ENCODE measurements at regions not wholly inside any gene's neighbourhood (a gene's known extent, or its start where the extent isn't known, plus 50 kb on each side); places are given as distances from the start of the nearest gene placed in this dataset.

DNA sequence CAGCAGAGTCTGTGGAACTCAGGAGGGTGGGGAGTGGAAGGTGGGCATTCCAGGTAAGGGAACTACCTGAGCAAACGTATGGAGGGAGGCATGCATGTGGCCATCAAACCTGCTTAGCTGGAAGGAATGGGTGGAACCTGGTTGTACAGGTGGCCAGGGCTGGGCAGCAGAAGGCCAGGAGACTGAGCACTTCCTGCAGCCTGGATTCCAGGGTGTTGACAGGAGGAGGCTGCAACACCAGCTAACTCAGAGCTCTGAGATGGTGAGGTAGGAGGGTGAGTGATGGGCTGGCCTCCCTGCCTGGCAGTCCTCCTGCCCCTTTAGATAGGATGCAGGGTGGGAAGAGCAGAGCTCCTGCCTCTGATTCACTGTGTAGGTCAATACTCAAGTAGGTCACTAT is 92.5 kb upstream of the CPEB4 start:
- H3K27ac Mint-ChIP-seq: no peak overlapping the region
- ChIA-PET CTCF (interaction anchor here (1.4 kb wide), 1 partner anchor 166 kb away, joined by 3 read pairs; no protein-coding TSS in a partner anchor), POLR2A (interaction anchor here (0.7 kb wide), 1 partner anchor 10 kb away, joined by 3 read pairs; no protein-coding TSS in a partner anchor)
- peaks cover 17% of the 10 kb centered on the region for H3K4me1 Mint-ChIP-seq
- H3K27me3 Mint-ChIP-seq (ENCODE audit: low read depth): no peaks in the 10 kb centered on the region
- DNase-seq (ENCODE audit: low spot score): no peak
- H3K9me3 Mint-ChIP-seq: no peaks in the 10 kb centered on the region
- H3K4me3 Mint-ChIP-seq: no peak overlapping the region
- ATAC-seq: no peak
- TF ChIP-seq ELF4 (CRISPR knock-in tag; IDR thresholded peaks at IDR 0.05; ENCODE audit: low read depth): no peak
- TF ChIP-seq, protein P1, sequence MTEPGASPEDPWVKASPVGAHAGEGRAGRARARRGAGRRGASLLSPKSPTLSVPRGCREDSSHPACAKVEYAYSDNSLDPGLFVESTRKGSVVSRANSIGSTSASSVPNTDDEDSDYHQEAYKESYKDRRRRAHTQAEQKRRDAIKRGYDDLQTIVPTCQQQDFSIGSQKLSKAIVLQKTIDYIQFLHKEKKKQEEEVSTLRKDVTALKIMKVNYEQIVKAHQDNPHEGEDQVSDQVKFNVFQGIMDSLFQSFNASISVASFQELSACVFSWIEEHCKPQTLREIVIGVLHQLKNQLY (CRISPR knock-in tag; IDR thresholded peaks at IDR 0.05): no peak
- TF ChIP-seq NR1H2 (CRISPR knock-in tag; IDR thresholded peaks at IDR 0.05): no peak
- TF ChIP-seq ZNF671 (CRISPR knock-in tag; IDR thresholded peaks at IDR 0.05): no peak
- TF ChIP-seq, protein P2, sequence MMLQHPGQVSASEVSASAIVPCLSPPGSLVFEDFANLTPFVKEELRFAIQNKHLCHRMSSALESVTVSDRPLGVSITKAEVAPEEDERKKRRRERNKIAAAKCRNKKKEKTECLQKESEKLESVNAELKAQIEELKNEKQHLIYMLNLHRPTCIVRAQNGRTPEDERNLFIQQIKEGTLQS (CRISPR knock-in tag; conservative IDR thresholded peaks at IDR 0.05): no peak
- TF ChIP-seq ZNF121 (CRISPR knock-in tag; IDR thresholded peaks at IDR 0.05): no peak
- TF ChIP-seq, protein P3, sequence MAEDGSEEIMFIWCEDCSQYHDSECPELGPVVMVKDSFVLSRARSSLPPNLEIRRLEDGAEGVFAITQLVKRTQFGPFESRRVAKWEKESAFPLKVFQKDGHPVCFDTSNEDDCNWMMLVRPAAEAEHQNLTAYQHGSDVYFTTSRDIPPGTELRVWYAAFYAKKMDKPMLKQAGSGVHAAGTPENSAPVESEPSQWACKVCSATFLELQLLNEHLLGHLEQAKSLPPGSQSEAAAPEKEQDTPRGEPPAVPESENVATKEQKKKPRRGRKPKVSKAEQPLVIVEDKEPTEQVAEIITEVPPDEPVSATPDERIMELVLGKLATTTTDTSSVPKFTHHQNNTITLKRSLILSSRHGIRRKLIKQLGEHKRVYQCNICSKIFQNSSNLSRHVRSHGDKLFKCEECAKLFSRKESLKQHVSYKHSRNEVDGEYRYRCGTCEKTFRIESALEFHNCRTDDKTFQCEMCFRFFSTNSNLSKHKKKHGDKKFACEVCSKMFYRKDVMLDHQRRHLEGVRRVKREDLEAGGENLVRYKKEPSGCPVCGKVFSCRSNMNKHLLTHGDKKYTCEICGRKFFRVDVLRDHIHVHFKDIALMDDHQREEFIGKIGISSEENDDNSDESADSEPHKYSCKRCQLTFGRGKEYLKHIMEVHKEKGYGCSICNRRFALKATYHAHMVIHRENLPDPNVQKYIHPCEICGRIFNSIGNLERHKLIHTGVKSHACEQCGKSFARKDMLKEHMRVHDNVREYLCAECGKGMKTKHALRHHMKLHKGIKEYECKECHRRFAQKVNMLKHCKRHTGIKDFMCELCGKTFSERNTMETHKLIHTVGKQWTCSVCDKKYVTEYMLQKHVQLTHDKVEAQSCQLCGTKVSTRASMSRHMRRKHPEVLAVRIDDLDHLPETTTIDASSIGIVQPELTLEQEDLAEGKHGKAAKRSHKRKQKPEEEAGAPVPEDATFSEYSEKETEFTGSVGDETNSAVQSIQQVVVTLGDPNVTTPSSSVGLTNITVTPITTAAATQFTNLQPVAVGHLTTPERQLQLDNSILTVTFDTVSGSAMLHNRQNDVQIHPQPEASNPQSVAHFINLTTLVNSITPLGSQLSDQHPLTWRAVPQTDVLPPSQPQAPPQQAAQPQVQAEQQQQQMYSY (CRISPR knock-in tag; IDR thresholded peaks at IDR 0.05): no peak
- TF ChIP-seq ATF1 (CRISPR knock-in tag; IDR thresholded peaks at IDR 0.05): no peak
- H3K36me3 Mint-ChIP-seq: no peaks in the 10 kb centered on the region

DNA sequence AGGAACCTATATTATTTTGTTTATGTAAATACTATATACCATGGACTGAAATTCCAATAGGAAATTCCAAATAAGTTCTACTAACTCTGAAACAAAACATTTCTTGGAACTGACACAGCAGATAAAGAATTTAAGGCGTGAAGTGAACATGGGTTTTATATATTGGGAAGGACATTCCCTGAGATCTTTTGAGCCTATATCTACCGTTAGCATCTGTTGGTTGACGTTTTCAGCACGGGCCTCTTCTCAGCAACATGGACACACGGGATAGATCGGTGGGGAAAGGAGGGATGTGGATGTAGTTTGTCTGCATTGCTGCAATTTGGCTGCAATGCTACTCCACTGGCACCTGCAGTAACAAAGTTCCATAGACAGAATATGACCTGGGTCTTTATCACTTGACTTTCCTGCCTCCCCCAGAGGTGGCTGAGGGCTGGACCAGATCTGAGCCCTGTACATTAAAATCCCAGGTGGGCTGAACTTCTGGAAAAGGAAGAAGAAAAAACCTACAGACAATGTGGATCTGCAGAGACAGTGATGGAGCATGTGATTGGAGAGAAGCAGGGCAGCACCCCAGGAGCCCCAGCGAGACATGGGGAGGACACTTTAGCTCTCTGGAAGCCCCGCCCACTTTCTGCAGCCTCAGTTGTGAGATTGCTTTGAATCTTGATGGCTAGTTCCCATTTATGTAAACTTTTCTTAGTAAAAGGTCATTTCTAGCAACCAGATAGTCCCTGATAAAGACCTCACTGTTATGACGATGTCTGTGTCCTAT is 91.2 kb upstream of the CPEB4 start:
- Mint-ChIP-seq H3K4me1 (peaks cover 17% of the 10 kb centered on the region), H3K9me3 (no peaks in the 10 kb centered on the region), H3K27ac (no peak overlapping the region), H3K27me3 (ENCODE audit: low read depth) (no peaks in the 10 kb centered on the region), H3K36me3 (no peaks in the 10 kb centered on the region), H3K4me3 (no peak overlapping the region)
- ChIA-PET CTCF (interaction anchor here (1.4 kb wide), 1 partner anchor 167 kb away, joined by 3 read pairs; no protein-coding TSS in a partner anchor), POLR2A (no interaction called here)
- TF ChIP-seq ZNF423 (CRISPR knock-in tag; IDR thresholded peaks at IDR 0.05) (no peak), RORB (CRISPR knock-in tag; IDR thresholded peaks at IDR 0.05) (no peak), TP53 (CRISPR knock-in tag; IDR thresholded peaks at IDR 0.05) (no peak), JAZF1 (CRISPR knock-in tag; IDR thresholded peaks at IDR 0.05) (no peak), NFE2L1 (CRISPR knock-in tag; IDR thresholded peaks at IDR 0.05) (no peak), HMGA2 (CRISPR knock-in tag; IDR thresholded peaks at IDR 0.05) (no peak), SMAD4 (CRISPR knock-in tag; IDR thresholded peaks at IDR 0.05) (no peak), NR2C2 (CRISPR knock-in tag; IDR thresholded peaks at IDR 0.05) (no peak), ZNF121 (CRISPR knock-in tag; IDR thresholded peaks at IDR 0.05) (no peak)
- TF ChIP-seq, protein P4, sequence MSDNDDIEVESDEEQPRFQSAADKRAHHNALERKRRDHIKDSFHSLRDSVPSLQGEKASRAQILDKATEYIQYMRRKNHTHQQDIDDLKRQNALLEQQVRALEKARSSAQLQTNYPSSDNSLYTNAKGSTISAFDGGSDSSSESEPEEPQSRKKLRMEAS (CRISPR knock-in tag; IDR thresholded peaks at IDR 0.05): no peak
- ATAC-seq: no peak
- DNase-seq (ENCODE audit: low spot score): no peak

DNA sequence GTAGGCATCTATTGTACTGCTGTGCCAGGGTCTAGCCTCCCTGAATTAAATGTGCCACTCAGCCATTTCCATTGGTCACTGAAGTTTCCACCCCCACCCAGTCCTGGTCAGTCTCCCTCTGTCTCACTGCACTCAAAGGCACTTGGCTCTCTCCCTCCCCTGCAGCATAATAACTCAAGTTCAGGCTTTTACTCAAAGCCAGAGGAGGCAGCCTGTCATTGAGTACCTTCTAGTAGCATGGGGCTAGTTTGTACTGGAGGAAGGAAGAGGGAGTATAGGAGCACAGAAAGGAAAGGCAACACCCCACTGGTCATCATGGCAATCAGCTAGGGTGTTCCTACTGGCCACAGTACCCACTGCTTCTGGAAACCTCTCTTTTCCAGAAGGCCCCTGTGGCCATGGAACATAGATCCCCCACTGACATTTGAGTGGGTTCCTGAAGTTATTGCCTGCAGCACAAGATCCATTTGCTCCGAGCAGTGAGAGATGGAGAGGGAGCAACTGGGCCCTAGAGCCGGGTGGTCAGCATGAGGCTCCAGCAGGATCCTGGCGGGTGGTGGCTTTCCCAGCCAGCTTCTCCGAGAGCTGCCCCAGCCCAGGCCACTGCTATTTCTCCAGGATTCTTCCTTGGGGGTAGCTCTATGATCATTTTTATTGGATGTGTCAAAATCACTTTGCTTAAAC is 89.9 kb upstream of the CPEB4 start:
- no peaks in the 10 kb centered on the region for H3K36me3 Mint-ChIP-seq
- peaks cover 17% of the 10 kb centered on the region for H3K4me1 Mint-ChIP-seq
- CTCF ChIA-PET: no interaction called here
- DNase-seq (ENCODE audit: low spot score) (no peak), ATAC-seq (no peak)
- POLR2A ChIA-PET: no interaction called here
- H3K27me3 Mint-ChIP-seq (ENCODE audit: low read depth): no peaks in the 10 kb centered on the region
- H3K9me3 Mint-ChIP-seq: no peaks in the 10 kb centered on the region
- no peak overlapping the region for H3K27ac Mint-ChIP-seq
- no peak overlapping the region for H3K4me3 Mint-ChIP-seq
- no peak for TF ChIP-seq TEAD4 (CRISPR knock-in tag; IDR thresholded peaks at IDR 0.05)
- TF ChIP-seq, protein P5, sequence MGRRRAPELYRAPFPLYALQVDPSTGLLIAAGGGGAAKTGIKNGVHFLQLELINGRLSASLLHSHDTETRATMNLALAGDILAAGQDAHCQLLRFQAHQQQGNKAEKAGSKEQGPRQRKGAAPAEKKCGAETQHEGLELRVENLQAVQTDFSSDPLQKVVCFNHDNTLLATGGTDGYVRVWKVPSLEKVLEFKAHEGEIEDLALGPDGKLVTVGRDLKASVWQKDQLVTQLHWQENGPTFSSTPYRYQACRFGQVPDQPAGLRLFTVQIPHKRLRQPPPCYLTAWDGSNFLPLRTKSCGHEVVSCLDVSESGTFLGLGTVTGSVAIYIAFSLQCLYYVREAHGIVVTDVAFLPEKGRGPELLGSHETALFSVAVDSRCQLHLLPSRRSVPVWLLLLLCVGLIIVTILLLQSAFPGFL (CRISPR knock-in tag; IDR thresholded peaks at IDR 0.05; ENCODE audit: borderline replicate concordance): no peak
- TF ChIP-seq GTF2I (CRISPR knock-in tag; conservative IDR thresholded peaks at IDR 0.05): no peak
- TF ChIP-seq ZNF317 (CRISPR knock-in tag; IDR thresholded peaks at IDR 0.05; ENCODE audit: borderline replicate concordance, low read depth): no peak
- TF ChIP-seq, protein P6, sequence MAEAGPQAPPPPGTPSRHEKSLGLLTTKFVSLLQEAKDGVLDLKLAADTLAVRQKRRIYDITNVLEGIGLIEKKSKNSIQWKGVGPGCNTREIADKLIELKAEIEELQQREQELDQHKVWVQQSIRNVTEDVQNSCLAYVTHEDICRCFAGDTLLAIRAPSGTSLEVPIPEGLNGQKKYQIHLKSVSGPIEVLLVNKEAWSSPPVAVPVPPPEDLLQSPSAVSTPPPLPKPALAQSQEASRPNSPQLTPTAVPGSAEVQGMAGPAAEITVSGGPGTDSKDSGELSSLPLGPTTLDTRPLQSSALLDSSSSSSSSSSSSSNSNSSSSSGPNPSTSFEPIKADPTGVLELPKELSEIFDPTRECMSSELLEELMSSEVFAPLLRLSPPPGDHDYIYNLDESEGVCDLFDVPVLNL (CRISPR knock-in tag; IDR thresholded peaks at IDR 0.05; ENCODE audit: borderline replicate concordance, low read depth): no peak
- TF ChIP-seq, protein P2 (CRISPR knock-in tag; conservative IDR thresholded peaks at IDR 0.05): no peak
- TF ChIP-seq, protein P7, sequence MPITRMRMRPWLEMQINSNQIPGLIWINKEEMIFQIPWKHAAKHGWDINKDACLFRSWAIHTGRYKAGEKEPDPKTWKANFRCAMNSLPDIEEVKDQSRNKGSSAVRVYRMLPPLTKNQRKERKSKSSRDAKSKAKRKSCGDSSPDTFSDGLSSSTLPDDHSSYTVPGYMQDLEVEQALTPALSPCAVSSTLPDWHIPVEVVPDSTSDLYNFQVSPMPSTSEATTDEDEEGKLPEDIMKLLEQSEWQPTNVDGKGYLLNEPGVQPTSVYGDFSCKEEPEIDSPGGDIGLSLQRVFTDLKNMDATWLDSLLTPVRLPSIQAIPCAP (CRISPR knock-in tag; IDR thresholded peaks at IDR 0.05): no peak
- no peak for TF ChIP-seq FOXK1 (CRISPR knock-in tag; IDR thresholded peaks at IDR 0.05)
- TF ChIP-seq TP53 (CRISPR knock-in tag; IDR thresholded peaks at IDR 0.05): no peak

All from WTC11 (cell line).